Stomach (tissue), 8 donors: ENCODE measurements at regions not wholly inside any gene's neighbourhood (a gene's known extent, or its start where the extent isn't known, plus 50 kb on each side); places are given as distances from the start of the nearest gene placed in this dataset.

Source experiments
- DNase-seq, 2 donors: peaks; one replicate each; pipeline versions ENCODE4 v3.0.0 to v3.0.0-alpha.2; 2013 to 2019
- H3K27ac ChIP-seq, 5 donors: fragments of 200-600 bp in 4 of 5; sonication (generic) in 4 of 5; one replicate each; pipeline ENCODE4 v1.5.1; 2013 to 2019; ENCODE audit warnings: mild to moderate bottlenecking in 1 of 5, moderate library complexity in 1 of 5
- H3K27me3 ChIP-seq, 3 donors: fragments of 200-600 bp; sonication (generic); one replicate each; pipeline ENCODE4 v1.5.1; 2017 to 2019; ENCODE audit warnings: mixed run types in 1 of 3
- H3K36me3 ChIP-seq, 4 donors: fragments of 200-600 bp; sonication (generic); 1 replicate in 3 of 4; 2 replicates in 1 of 4; pipeline ENCODE4 v1.5.1; 2016 to 2019
- H3K4me1 ChIP-seq, 4 donors: fragments of 200-600 bp; sonication (generic); one replicate each; pipeline ENCODE4 v1.5.1; 2016 to 2019
- H3K4me3 ChIP-seq, 4 donors: fragments of 200-600 bp; sonication (generic) in 3 of 4; one replicate each; pipeline ENCODE4 v1.5.1; 2016 to 2019; ENCODE audit warnings: mild to moderate bottlenecking in 1 of 4
- H3K9me3 ChIP-seq, 4 donors: fragments of 200-600 bp; sonication (generic); one replicate each; pipeline ENCODE4 v1.5.1; 2016 to 2019
- EP300 ChIP-seq: sonication (generic); formaldehyde crosslinking; IDR thresholded peaks from one replicate; pipeline ENCODE4 v1.6.1; 2017; ENCODE audit warnings: antibody characterized with exemption
- POLR2A ChIP-seq, 4 donors: fragments of 450-650 bp; IDR thresholded peaks; one replicate each; pipeline ENCODE4 v1.6.1; 2016; ENCODE audit warnings: antibody characterized with exemption in 4 of 4, control low read depth in 2 of 4, mild to moderate bottlenecking in 1 of 4, moderate library complexity in 1 of 4
- POLR2AphosphoS5 ChIP-seq, 3 donors: sonication (generic); formaldehyde crosslinking; IDR thresholded peaks; one replicate each; pipeline ENCODE4 v1.6.1; 2016; ENCODE audit warnings: antibody characterized with exemption in 3 of 3
- WGBS, 5 donors: extraction: QIAGEN DNeasy Blood & Tissue Kit in 3 of 5; methylation state at CpG; one replicate each; pipeline versions ENCODE4 v1.1.5 to v1.1.7; 2013 to 2018; 5-methylcytosine and 5-hydroxymethylcytosine counted together
- intact Hi-C: fragments of 100-400 bp; cut with DNase I; formaldehyde crosslinking; loops from one replicate; pipeline ENCODE4 v1.15.1; 2023; ENCODE audit warnings: low total_unique reads
- TF ChIP-seq, protein P1 (sequence below), 7 experiments: fragments of 450-650 bp in 4 of 7; fragments of 200-600 bp in 3 of 7; sonication (generic) in 3 of 7; IDR thresholded peaks; one replicate each; pipeline ENCODE4 v1.5.1; 2016 to 2019; ENCODE audit warnings: antibody characterized with exemption in 7 of 7, control low read depth in 2 of 7, mild to moderate bottlenecking in 1 of 7
- donor health status: healthy with polysubstance abuse.
- donor health status: Bipolar disorder and iron deficiency.
- donor health status: healthy.

GRCh38 chr20:10167040-10167439 is 51.6 kb upstream of the SNAP25 start:
- Histone ChIP-seq H3K9me3 (peaks cover 0 to 3% (median 0%) of the 10 kb centered on the region in 4 donors), H3K36me3 (no peaks in the 10 kb centered on the region), H3K4me1 (peaks cover 0 to 9% (median 6%) of the 10 kb centered on the region in 4 donors), H3K27ac (no peak overlapping the region), H3K4me3 (no peak overlapping the region), H3K27me3 (peaks cover 0 to 11% (median 0%) of the 10 kb centered on the region in 3 donors)
- intact Hi-C loops = no loop called here
- TF ChIP-seq, protein P1, sequence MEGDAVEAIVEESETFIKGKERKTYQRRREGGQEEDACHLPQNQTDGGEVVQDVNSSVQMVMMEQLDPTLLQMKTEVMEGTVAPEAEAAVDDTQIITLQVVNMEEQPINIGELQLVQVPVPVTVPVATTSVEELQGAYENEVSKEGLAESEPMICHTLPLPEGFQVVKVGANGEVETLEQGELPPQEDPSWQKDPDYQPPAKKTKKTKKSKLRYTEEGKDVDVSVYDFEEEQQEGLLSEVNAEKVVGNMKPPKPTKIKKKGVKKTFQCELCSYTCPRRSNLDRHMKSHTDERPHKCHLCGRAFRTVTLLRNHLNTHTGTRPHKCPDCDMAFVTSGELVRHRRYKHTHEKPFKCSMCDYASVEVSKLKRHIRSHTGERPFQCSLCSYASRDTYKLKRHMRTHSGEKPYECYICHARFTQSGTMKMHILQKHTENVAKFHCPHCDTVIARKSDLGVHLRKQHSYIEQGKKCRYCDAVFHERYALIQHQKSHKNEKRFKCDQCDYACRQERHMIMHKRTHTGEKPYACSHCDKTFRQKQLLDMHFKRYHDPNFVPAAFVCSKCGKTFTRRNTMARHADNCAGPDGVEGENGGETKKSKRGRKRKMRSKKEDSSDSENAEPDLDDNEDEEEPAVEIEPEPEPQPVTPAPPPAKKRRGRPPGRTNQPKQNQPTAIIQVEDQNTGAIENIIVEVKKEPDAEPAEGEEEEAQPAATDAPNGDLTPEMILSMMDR (IDR thresholded peaks at IDR 0.05) = no peak
- TF ChIP-seq EP300 (no peak), POLR2A (IDR thresholded peaks at IDR 0.05) (no peak), POLR2AphosphoS5 (IDR thresholded peaks at IDR 0.05) (no peak)
- WGBS, 5 donors = 76 to 95% (median 84%) methylated on average over 2 of the region's 2 CpGs
- no peak for DNase-seq

GRCh38 chr20:10167594-10167993 is 51.0 kb upstream of the SNAP25 start:
- no peak for TF ChIP-seq POLR2A (IDR thresholded peaks at IDR 0.05)
- TF ChIP-seq, protein P1 (IDR thresholded peaks at IDR 0.05) = no peak
- TF ChIP-seq EP300 = no peak
- TF ChIP-seq POLR2AphosphoS5 (IDR thresholded peaks at IDR 0.05) = no peak

More at GRCh38 chr20:10167594-10167993, 51.0 kb upstream of the SNAP25 start:
- no peak for DNase-seq
- Histone ChIP-seq H3K9me3 (peaks cover 0 to 3% (median 0%) of the 10 kb centered on the region in 4 donors), H3K27me3 (peaks cover 0 to 16% (median 0%) of the 10 kb centered on the region in 3 donors), H3K4me1 (peaks cover 1 to 14% (median 10%) of the 10 kb centered on the region in 4 donors), H3K36me3 (no peaks in the 10 kb centered on the region), H3K4me3 (no peak overlapping the region), H3K27ac (no peak overlapping the region)
- WGBS, 5 donors = 80 to 88% (median 86%) methylated on average over 2 of the region's 2 CpGs
- intact Hi-C loops = no loop called here
